ENCODE measurements at regions not wholly inside any gene's neighbourhood (a gene's known extent, or its start where the extent isn't known, plus 50 kb on each side); places are given as distances from the start of the nearest gene placed in this dataset.

GRCh38 chr4:115607311-115607710, 493.9 kb upstream of the NDST4 start:
- Histone ChIP-seq H2BK120ac (ENCODE audit: low read depth, low read length) (no peak overlapping the region), H2AFZ (ENCODE audit: low read depth, low read length) (no peak overlapping the region), H4K8ac (ENCODE audit: low read length) (no peak overlapping the region), H2BK5ac (ENCODE audit: low read depth, low read length, poor library complexity, severe bottlenecking) (no peak overlapping the region), H3K9ac (ENCODE audit: low read length) (no peak overlapping the region), H2BK15ac (ENCODE audit: low read depth, poor library complexity, severe bottlenecking) (no peak overlapping the region), H2AK5ac (ENCODE audit: low read length, severe bottlenecking) (no peak overlapping the region), H3K4me1 (ENCODE audit: control insufficient read depth, insufficient read depth, low read depth, low read length) (no peaks in the 10 kb centered on the region), H3K27ac (ENCODE audit: low read length, poor library complexity, severe bottlenecking) (no peak overlapping the region), H3K36me3 (ENCODE audit: control insufficient read depth in 1 of 2, insufficient read depth in 2 of 2, low read depth in 1 of 2, low read length in 2 of 2) (no peaks in the 10 kb centered on the region), H3K79me1 (replicated peaks; ENCODE audit: low read length, poor library complexity, severe bottlenecking) (no peaks in the 10 kb centered on the region), H3K18ac (ENCODE audit: low read depth in 1 of 2, low read length in 2 of 2) (no peak overlapping the region), H3K23ac (ENCODE audit: low read length in 2 of 2) (no peak overlapping the region), H2BK12ac (ENCODE audit: low read length in 2 of 2) (no peak overlapping the region), H3K27me3 (ENCODE audit: control insufficient read depth in 1 of 2, insufficient read depth in 1 of 2, low read length in 2 of 2) (no peaks in the 10 kb centered on the region), H3K4ac (ENCODE audit: low read depth in 1 of 2, low read length in 2 of 2) (no peak overlapping the region), H4K91ac (ENCODE audit: low read length) (no peak overlapping the region), H3K14ac (ENCODE audit: low read length in 2 of 2) (no peak overlapping the region), H3K4me3 (ENCODE audit: insufficient read depth in 1 of 2, low read depth in 1 of 2, low read length in 2 of 2) (no peak overlapping the region), H3K4me2 (ENCODE audit: low read length, poor library complexity, severe bottlenecking) (no peak overlapping the region), H3K9me3 (ENCODE audit: control insufficient read depth, low read length) (no peaks in the 10 kb centered on the region)
- 74% methylated on average over 1 of the region's 3 CpGs for WGBS
- DNase-seq = no peak

- no peak overlapping the region for H3K4ac ChIP-seq (ENCODE audit: low read depth in 1 of 2, low read length in 2 of 2)
- H3K27me3 ChIP-seq (ENCODE audit: control insufficient read depth in 1 of 2, insufficient read depth in 1 of 2, low read length in 2 of 2) = no peaks in the 10 kb centered on the region
- no peak overlapping the region for H2AK5ac ChIP-seq (ENCODE audit: low read length, severe bottlenecking)
- 92% methylated on average over 3 of the region's 3 CpGs for WGBS
- H3K9me3 ChIP-seq (ENCODE audit: control insufficient read depth, low read length) = no peaks in the 10 kb centered on the region
- no peak overlapping the region for H3K4me2 ChIP-seq (ENCODE audit: low read length, poor library complexity, severe bottlenecking)
- H3K4me1 ChIP-seq (ENCODE audit: control insufficient read depth, insufficient read depth, low read depth, low read length) = no peaks in the 10 kb centered on the region
- no peak overlapping the region for H2BK5ac ChIP-seq (ENCODE audit: low read depth, low read length, poor library complexity, severe bottlenecking)
- H3K18ac ChIP-seq (ENCODE audit: low read depth in 1 of 2, low read length in 2 of 2) = no peak overlapping the region
- no peak overlapping the region for H4K91ac ChIP-seq (ENCODE audit: low read length)
- H3K4me3 ChIP-seq (ENCODE audit: insufficient read depth in 1 of 2, low read depth in 1 of 2, low read length in 2 of 2) = no peak overlapping the region
- H2BK12ac ChIP-seq (ENCODE audit: low read length in 2 of 2) = no peak overlapping the region
- no peak overlapping the region for H2AFZ ChIP-seq (ENCODE audit: low read depth, low read length)
- H3K9ac ChIP-seq (ENCODE audit: low read length) = no peak overlapping the region
- no peaks in the 10 kb centered on the region for H3K79me1 ChIP-seq (replicated peaks; ENCODE audit: low read length, poor library complexity, severe bottlenecking)
- H2BK120ac ChIP-seq (ENCODE audit: low read depth, low read length) = no peak overlapping the region
- H3K14ac ChIP-seq (ENCODE audit: low read length in 2 of 2) = no peak overlapping the region
- no peak overlapping the region for H2BK15ac ChIP-seq (ENCODE audit: low read depth, poor library complexity, severe bottlenecking)
- no peaks in the 10 kb centered on the region for H3K36me3 ChIP-seq (ENCODE audit: control insufficient read depth in 1 of 2, insufficient read depth in 2 of 2, low read depth in 1 of 2, low read length in 2 of 2)
- no peak overlapping the region for H4K8ac ChIP-seq (ENCODE audit: low read length)
- no peak overlapping the region for H3K23ac ChIP-seq (ENCODE audit: low read length in 2 of 2)
- H3K27ac ChIP-seq (ENCODE audit: low read length, poor library complexity, severe bottlenecking) = no peak overlapping the region
- no peak for DNase-seq
Measured at GRCh38 chr4:115596265-115597001, 483.0 kb upstream of the NDST4 start.

GRCh38 chr4:115580901-115581300, 467.5 kb upstream of the NDST4 start:
- H3K27me3 ChIP-seq (ENCODE audit: control insufficient read depth in 1 of 2, insufficient read depth in 1 of 2, low read length in 2 of 2) = no peaks in the 10 kb centered on the region
- H3K9ac ChIP-seq (ENCODE audit: low read length) = no peak overlapping the region
- H4K91ac ChIP-seq (ENCODE audit: low read length) = no peak overlapping the region
- H2BK12ac ChIP-seq (ENCODE audit: low read length in 2 of 2) = no peak overlapping the region
- no peak overlapping the region for H3K14ac ChIP-seq (ENCODE audit: low read length in 2 of 2)
- no peak overlapping the region for H3K27ac ChIP-seq (ENCODE audit: low read length, poor library complexity, severe bottlenecking)
- H2AK5ac ChIP-seq (ENCODE audit: low read length, severe bottlenecking) = no peak overlapping the region
- no peaks in the 10 kb centered on the region for H3K4me1 ChIP-seq (ENCODE audit: control insufficient read depth, insufficient read depth, low read depth, low read length)
- H3K9me3 ChIP-seq (ENCODE audit: control insufficient read depth, low read length) = peaks cover 2% of the 10 kb centered on the region
- H4K8ac ChIP-seq (ENCODE audit: low read length) = no peak overlapping the region
- no peak overlapping the region for H3K4ac ChIP-seq (ENCODE audit: low read depth in 1 of 2, low read length in 2 of 2)
- DNase-seq = no peak
- no peak overlapping the region for H2BK5ac ChIP-seq (ENCODE audit: low read depth, low read length, poor library complexity, severe bottlenecking)
- H2AFZ ChIP-seq (ENCODE audit: low read depth, low read length) = no peak overlapping the region
- H2BK120ac ChIP-seq (ENCODE audit: low read depth, low read length) = no peak overlapping the region
- no peak overlapping the region for H3K23ac ChIP-seq (ENCODE audit: low read length in 2 of 2)
- H3K4me3 ChIP-seq (ENCODE audit: insufficient read depth in 1 of 2, low read depth in 1 of 2, low read length in 2 of 2) = no peak overlapping the region
- no peak overlapping the region for H3K4me2 ChIP-seq (ENCODE audit: low read length, poor library complexity, severe bottlenecking)
- H2BK15ac ChIP-seq (ENCODE audit: low read depth, poor library complexity, severe bottlenecking) = no peak overlapping the region
- H3K36me3 ChIP-seq (ENCODE audit: control insufficient read depth in 1 of 2, insufficient read depth in 2 of 2, low read depth in 1 of 2, low read length in 2 of 2) = no peaks in the 10 kb centered on the region
- no peaks in the 10 kb centered on the region for H3K79me1 ChIP-seq (replicated peaks; ENCODE audit: low read length, poor library complexity, severe bottlenecking)
- H3K18ac ChIP-seq (ENCODE audit: low read depth in 1 of 2, low read length in 2 of 2) = no peak overlapping the region

- no peaks in the 10 kb centered on the region for H3K36me3 ChIP-seq (ENCODE audit: control insufficient read depth in 1 of 2, insufficient read depth in 2 of 2, low read depth in 1 of 2, low read length in 2 of 2)
- no peak overlapping the region for H3K4ac ChIP-seq (ENCODE audit: low read depth in 1 of 2, low read length in 2 of 2)
- no peak overlapping the region for H3K9ac ChIP-seq (ENCODE audit: low read length)
- H2AFZ ChIP-seq (ENCODE audit: low read depth, low read length) = no peak overlapping the region
- H3K27ac ChIP-seq (ENCODE audit: low read length, poor library complexity, severe bottlenecking) = peak overlapping the region; percentile 12
- no peak overlapping the region for H3K14ac ChIP-seq (ENCODE audit: low read length in 2 of 2)
- H3K23ac ChIP-seq (ENCODE audit: low read length in 2 of 2) = no peak overlapping the region
- DNase-seq = no peak
- peaks cover 9% of the 10 kb centered on the region for H3K9me3 ChIP-seq (ENCODE audit: control insufficient read depth, low read length)
- H2BK5ac ChIP-seq (ENCODE audit: low read depth, low read length, poor library complexity, severe bottlenecking) = no peak overlapping the region
- no peaks in the 10 kb centered on the region for H3K27me3 ChIP-seq (ENCODE audit: control insufficient read depth in 1 of 2, insufficient read depth in 1 of 2, low read length in 2 of 2)
- no peaks in the 10 kb centered on the region for H3K4me1 ChIP-seq (ENCODE audit: control insufficient read depth, insufficient read depth, low read depth, low read length)
- no peak overlapping the region for H3K4me3 ChIP-seq (ENCODE audit: insufficient read depth in 1 of 2, low read depth in 1 of 2, low read length in 2 of 2)
- no peak overlapping the region for H4K8ac ChIP-seq (ENCODE audit: low read length)
- no peak overlapping the region for H2BK120ac ChIP-seq (ENCODE audit: low read depth, low read length)
- no peak overlapping the region for H2BK15ac ChIP-seq (ENCODE audit: low read depth, poor library complexity, severe bottlenecking)
- WGBS = 78% methylated on average over 1 of the region's 1 CpG
- H2BK12ac ChIP-seq (ENCODE audit: low read length in 2 of 2) = no peak overlapping the region
- no peak overlapping the region for H3K18ac ChIP-seq (ENCODE audit: low read depth in 1 of 2, low read length in 2 of 2)
- no peaks in the 10 kb centered on the region for H3K79me1 ChIP-seq (replicated peaks; ENCODE audit: low read length, poor library complexity, severe bottlenecking)
- H2AK5ac ChIP-seq (ENCODE audit: low read length, severe bottlenecking) = no peak overlapping the region
- no peak overlapping the region for H4K91ac ChIP-seq (ENCODE audit: low read length)
- no peak overlapping the region for H3K4me2 ChIP-seq (ENCODE audit: low read length, poor library complexity, severe bottlenecking)
Measured at GRCh38 chr4:115575851-115576250, 462.4 kb upstream of the NDST4 start.
